DND-41 (cell line): ENCODE measurements at regions not wholly inside any gene's neighbourhood (a gene's known extent, or its start where the extent isn't known, plus 50 kb on each side); places are given as distances from the start of the nearest gene placed in this dataset.
A peak's percentile ranks its signal among the peaks of the same experiment; 100 is the strongest.

ENCODE experiments used
- ATAC-seq: fragments of 200-7000 bp; cut with Tn5 transposase; 3 replicates; pipeline ENCODE4 v1.9.1; 2021; ENCODE audit warnings: low read depth; ENCODE audit not compliant: insufficient read depth
- DNase-seq: peaks from one replicate; pipeline ENCODE4 v3.0.0-alpha.2; 2020
- H2AFZ ChIP-seq: 2 replicates; pipeline ENCODE4 v1.6.0; 2012; ENCODE audit warnings: low read depth, low read length
- H3K27ac ChIP-seq: 2 replicates; pipeline ENCODE4 v1.5.1; 2012; ENCODE audit warnings: low read length, inconsistent platforms
- H3K27me3 ChIP-seq: fragments of 200-600 bp; sonication (generic); 2 replicates; pipeline ENCODE4 v1.6.0; 2012; ENCODE audit warnings: low read length, mild to moderate bottlenecking, inconsistent platforms; ENCODE audit not compliant: insufficient read depth, poor library complexity
- H3K36me3 ChIP-seq: 2 replicates; pipeline ENCODE4 v1.5.1; 2012; ENCODE audit warnings: low read length, inconsistent platforms; ENCODE audit not compliant: insufficient read depth
- H3K4me1 ChIP-seq: 2 replicates; pipeline ENCODE4 v1.5.1; 2012; ENCODE audit warnings: mild to moderate bottlenecking, low read length; ENCODE audit not compliant: insufficient read depth
- H3K4me2 ChIP-seq: 2 replicates; pipeline ENCODE4 v1.6.0; 2012; ENCODE audit warnings: mild to moderate bottlenecking, moderate library complexity, low read length, inconsistent platforms; ENCODE audit not compliant: insufficient read depth
- H3K4me3 ChIP-seq, 2 experiments: fragments of 200-600 bp in 1 of 2; shearing (Covaris generic) in 1 of 2; 2 replicates each; pipeline ENCODE4 v1.5.1; 2012 to 2016; ENCODE audit warnings: inconsistent platforms in 2 of 2, low read length in 2 of 2, mild to moderate bottlenecking in 2 of 2, low read depth in 1 of 2, moderate library complexity in 1 of 2
- H3K79me2 ChIP-seq: 2 replicates; pipeline ENCODE4 v1.6.0; 2012; ENCODE audit warnings: low read length, inconsistent platforms; ENCODE audit not compliant: insufficient read depth
- H3K9ac ChIP-seq: 2 replicates; pipeline ENCODE4 v1.6.0; 2012; ENCODE audit warnings: low read depth, mild to moderate bottlenecking, inconsistent platforms, low read length, moderate library complexity
- H3K9me3 ChIP-seq: 2 replicates; pipeline ENCODE4 v1.5.1; 2012; ENCODE audit warnings: low read length, moderate library complexity, mild to moderate bottlenecking, inconsistent platforms; ENCODE audit not compliant: insufficient read depth, severe bottlenecking
- H4K20me1 ChIP-seq: 2 replicates; pipeline ENCODE4 v1.6.0; 2012; ENCODE audit warnings: low read length; ENCODE audit not compliant: insufficient read depth
- EZH2 ChIP-seq: IDR thresholded peaks from 3 replicates; pipeline ENCODE4 v1.6.1; 2012; ENCODE audit warnings: borderline replicate concordance, low read depth, mild to moderate bottlenecking, moderate library complexity, low read length, inconsistent platforms; ENCODE audit not compliant: severe bottlenecking
- TF ChIP-seq, protein P1 (sequence below): IDR thresholded peaks from 2 replicates; pipeline ENCODE4 v1.5.1; 2012; ENCODE audit warnings: borderline replicate concordance, low read length, moderate library complexity, mild to moderate bottlenecking; ENCODE audit not compliant: poor library complexity, severe bottlenecking; ENCODE audit errors: extremely low read depth

- Histone ChIP-seq H3K4me3 (no peak overlapping the region), H3K79me2 (no peaks in the 10 kb centered on the region)
These were observed 111.3 kb downstream of the ARRDC4 start for GRCh38 chr15:98071786-98072185.

GRCh38 chr15:98075441-98075840, 114.9 kb downstream of the ARRDC4 start:
- peaks cover 43% of the 10 kb centered on the region for H3K4me1 ChIP-seq
- TF ChIP-seq EZH2: no peak
- TF ChIP-seq, protein P1, sequence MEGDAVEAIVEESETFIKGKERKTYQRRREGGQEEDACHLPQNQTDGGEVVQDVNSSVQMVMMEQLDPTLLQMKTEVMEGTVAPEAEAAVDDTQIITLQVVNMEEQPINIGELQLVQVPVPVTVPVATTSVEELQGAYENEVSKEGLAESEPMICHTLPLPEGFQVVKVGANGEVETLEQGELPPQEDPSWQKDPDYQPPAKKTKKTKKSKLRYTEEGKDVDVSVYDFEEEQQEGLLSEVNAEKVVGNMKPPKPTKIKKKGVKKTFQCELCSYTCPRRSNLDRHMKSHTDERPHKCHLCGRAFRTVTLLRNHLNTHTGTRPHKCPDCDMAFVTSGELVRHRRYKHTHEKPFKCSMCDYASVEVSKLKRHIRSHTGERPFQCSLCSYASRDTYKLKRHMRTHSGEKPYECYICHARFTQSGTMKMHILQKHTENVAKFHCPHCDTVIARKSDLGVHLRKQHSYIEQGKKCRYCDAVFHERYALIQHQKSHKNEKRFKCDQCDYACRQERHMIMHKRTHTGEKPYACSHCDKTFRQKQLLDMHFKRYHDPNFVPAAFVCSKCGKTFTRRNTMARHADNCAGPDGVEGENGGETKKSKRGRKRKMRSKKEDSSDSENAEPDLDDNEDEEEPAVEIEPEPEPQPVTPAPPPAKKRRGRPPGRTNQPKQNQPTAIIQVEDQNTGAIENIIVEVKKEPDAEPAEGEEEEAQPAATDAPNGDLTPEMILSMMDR: no peak
- no peak for DNase-seq
- no peak overlapping the region; the same call in 1 of the 2 replicates for H3K9ac ChIP-seq
- ATAC-seq: no peak
- H3K4me3 ChIP-seq: no peak overlapping the region
- H3K36me3 ChIP-seq: no peaks in the 10 kb centered on the region
- no peaks in the 10 kb centered on the region for H3K79me2 ChIP-seq
- H3K4me2 ChIP-seq: no peak overlapping the region
- H3K27me3 ChIP-seq: no peaks in the 10 kb centered on the region
- no peaks in the 10 kb centered on the region for H4K20me1 ChIP-seq
- no peaks in the 10 kb centered on the region for H3K9me3 ChIP-seq
- 0 out of 2 replicates have a peak overlapping the region, but pooled peaks have one; percentile 42 for H2AFZ ChIP-seq
- H3K27ac ChIP-seq: peak overlapping the region; percentile 79; the same call in 1 of the 2 replicates

More at GRCh38 chr15:98071786-98072185, 111.3 kb downstream of the ARRDC4 start:
- DNase-seq: no peak
- no peaks in the 10 kb centered on the region for H3K36me3 ChIP-seq
- TF ChIP-seq EZH2: no peak
- TF ChIP-seq, protein P1: no peak
- no peaks in the 10 kb centered on the region for H4K20me1 ChIP-seq
- no peak overlapping the region for H3K9ac ChIP-seq
- H3K4me1 ChIP-seq: peaks cover 47% of the 10 kb centered on the region
- no peak overlapping the region for H2AFZ ChIP-seq
- no peak overlapping the region for H3K27ac ChIP-seq
- no peak for ATAC-seq
- H3K27me3 ChIP-seq: no peaks in the 10 kb centered on the region
- H3K4me2 ChIP-seq: no peak overlapping the region
- H3K9me3 ChIP-seq: no peaks in the 10 kb centered on the region

- no peak for DNase-seq
- Histone ChIP-seq H3K9me3 (no peaks in the 10 kb centered on the region), H3K4me1 (peaks cover 46% of the 10 kb centered on the region), H3K36me3 (no peaks in the 10 kb centered on the region), H2AFZ (peak overlapping the region; percentile 68), H3K9ac (peak overlapping the region; percentile 33; the same call in 1 of the 2 replicates), H3K4me2 (peak overlapping the region; percentile 16), H3K79me2 (no peaks in the 10 kb centered on the region), H3K27me3 (no peaks in the 10 kb centered on the region), H4K20me1 (no peaks in the 10 kb centered on the region), H3K4me3 (no peak overlapping the region), H3K27ac (peak overlapping the region; percentile 79)
- ATAC-seq: peak; percentile 47; the same call in 1 of the 3 replicates
- TF ChIP-seq, protein P1: no peak
- TF ChIP-seq EZH2: no peak
These were observed 115.7 kb downstream of the ARRDC4 start for GRCh38 chr15:98076021-98076816.
